B cell (primary cell): ENCODE measurements at regions not wholly inside any gene's neighbourhood (a gene's known extent, or its start where the extent isn't known, plus 50 kb on each side); places are given as distances from the start of the nearest gene placed in this dataset.

Source experiments
- ATAC-seq: fragments of 200-7000 bp; cut with Tn5 transposase; one replicate; pipeline ENCODE4 v1.10.0; 2021; ENCODE audit warnings: low read depth, mild to moderate bottlenecking, moderate number of reproducible peaks, moderate library complexity
- CTCF ChIA-PET: fragments of 350-600 bp; sonication (Branson Sonifier 250); formaldehyde crosslinking; loops from one replicate; lab custom pipeline; 2021; ENCODE audit warnings: antibody characterized with exemption, inconsistent platforms; lab: Charles Lee
- POLR2A ChIA-PET: fragments of 350-600 bp; sonication (Branson Sonifier 250); formaldehyde crosslinking; loops from one replicate; lab custom pipeline; 2021; ENCODE audit warnings: antibody characterized with exemption; lab: Charles Lee
- DNase-seq: peaks from one replicate; pipeline ENCODE4 v3.0.0; 2013
- H2AFZ ChIP-seq: 2 replicates; pipeline ENCODE4 v1.6.1; 2012; ENCODE audit warnings: mild to moderate bottlenecking, low read depth, low read length; ENCODE audit not compliant: insufficient read depth, poor library complexity, severe bottlenecking
- H3K27ac ChIP-seq, 2 donors: 1 replicate in 1 of 2; 2 replicates in 1 of 2; pipeline ENCODE4 v1.5.1; 2012 to 2013; ENCODE audit warnings: low read length in 2 of 2, mild to moderate bottlenecking in 2 of 2, moderate library complexity in 1 of 2
- H3K27me3 ChIP-seq, 4 experiments: fragments of 200-600 bp in 1 of 4; sonication (generic) in 1 of 4; replicated peaks in 1 of 4; 1 replicate in 2 of 4; 2 replicates in 2 of 4; pipeline versions ENCODE4 v1.6.1 to v1.7.0; 2013 to 2016; ENCODE audit warnings: low read length in 3 of 4, mild to moderate bottlenecking in 2 of 4, mixed read lengths in 1 of 4, moderate library complexity in 1 of 4; ENCODE audit not compliant: insufficient read depth in 4 of 4, control insufficient read depth in 3 of 4; ENCODE audit errors: control extremely low read depth in 1 of 4
- H3K36me3 ChIP-seq, 2 experiments: replicated peaks in 1 of 2; 1 replicate in 1 of 2; 2 replicates in 1 of 2; pipeline versions ENCODE4 v1.6.1 to v1.7.1; 2013; ENCODE audit warnings: low read length in 1 of 2; ENCODE audit not compliant: insufficient read depth in 2 of 2, control insufficient read depth in 1 of 2; ENCODE audit errors: control extremely low read depth in 1 of 2, extremely low read depth in 1 of 2
- H3K4me1 ChIP-seq, 2 donors: fragments of 200-600 bp in 1 of 2; sonication (generic) in 1 of 2; 1 replicate in 1 of 2; 2 replicates in 1 of 2; pipeline versions ENCODE4 v1.5.1 to v1.6.1; 2013 to 2017; ENCODE audit warnings: low read length in 2 of 2; ENCODE audit not compliant: control insufficient read depth in 2 of 2, insufficient read depth in 2 of 2
- H3K4me2 ChIP-seq: replicated peaks from 2 replicates; pipeline ENCODE3; 2012; ENCODE audit warnings: mild to moderate bottlenecking, low read depth, low read length; ENCODE audit not compliant: poor library complexity, severe bottlenecking
- H3K4me3 ChIP-seq, 5 experiments: fragments of 200-600 bp in 1 of 5; sonication (generic) in 1 of 5; 1 replicate in 3 of 5; 2 replicates in 2 of 5; pipeline versions ENCODE4 v1.5.1 to v1.7.0; 2011 to 2016; ENCODE audit warnings: low read length in 4 of 5, mild to moderate bottlenecking in 4 of 5, low read depth in 2 of 5, control low read depth in 1 of 5, moderate library complexity in 1 of 5; ENCODE audit not compliant: insufficient read depth in 1 of 5; ENCODE audit errors: control extremely low read depth in 1 of 5, extremely low read depth in 1 of 5
- H3K79me2 ChIP-seq: fragments of 200-600 bp; sonication (generic); one replicate; pipeline ENCODE4 v1.6.0; 2016; ENCODE audit warnings: low read length; ENCODE audit not compliant: control insufficient read depth, insufficient read depth
- H3K9ac ChIP-seq: fragments of 200-600 bp; sonication (generic); 2 replicates; pipeline ENCODE4 v1.6.1; 2017; ENCODE audit warnings: mild to moderate bottlenecking, low read length, moderate library complexity
- H3K9me3 ChIP-seq, 3 donors: one replicate each; pipeline versions ENCODE4 v1.6.1 to v1.7.1; 2013; ENCODE audit warnings: low read length in 2 of 3; ENCODE audit not compliant: control insufficient read depth in 2 of 3, insufficient read depth in 1 of 3; ENCODE audit errors: control extremely low read depth in 1 of 3
- H4K20me1 ChIP-seq: 2 replicates; pipeline ENCODE4 v1.6.0; 2012; ENCODE audit warnings: mild to moderate bottlenecking, low read length; ENCODE audit not compliant: insufficient read depth, control insufficient read depth, poor library complexity, severe bottlenecking
- H3K27ac Mint-ChIP-seq: one replicate; pipeline ENCODE4 v1.8.0; 2021; ENCODE audit warnings: mixed read lengths
- H3K27me3 Mint-ChIP-seq: one replicate; pipeline ENCODE4 v1.8.0; 2021; ENCODE audit warnings: mixed read lengths
- H3K4me1 Mint-ChIP-seq: one replicate; pipeline ENCODE4 v1.8.0; 2021; ENCODE audit warnings: mixed read lengths
- H3K4me3 Mint-ChIP-seq: one replicate; pipeline ENCODE4 v1.8.0; 2021; ENCODE audit warnings: mixed read lengths
- H3K9me3 Mint-ChIP-seq: one replicate; pipeline ENCODE4 v1.8.0; 2022; ENCODE audit warnings: mixed read lengths; ENCODE audit not compliant: insufficient read depth
- CTCF ChIP-seq: fragments of 200-600 bp; IDR thresholded peaks from one replicate; pipeline ENCODE4 v1.8.0; 2022; ENCODE audit warnings: antibody characterized with exemption, mild to moderate bottlenecking
- EZH2 ChIP-seq: IDR thresholded peaks from 2 replicates; pipeline ENCODE4 v1.6.1; 2012; ENCODE audit warnings: borderline replicate concordance, low read depth, mild to moderate bottlenecking, moderate library complexity, low read length; ENCODE audit not compliant: insufficient read depth, poor library complexity, severe bottlenecking
- WGBS: methylation state at CpG from one replicate; pipeline ENCODE4 v1.1.5; 2013; ENCODE audit warnings: missing lambda C conversion rate; ENCODE audit not compliant: insufficient coverage; 5-methylcytosine and 5-hydroxymethylcytosine counted together
- intact Hi-C: fragments of 100-400 bp; cut with micrococcal nuclease; formaldehyde crosslinking; loops from one replicate; pipeline ENCODE4 v1.10.0; 2022

GRCh38 chr12:34373926-34374325 lies 351.6 kb downstream of the ALG10 start:
- no peak overlapping the region for H3K4me2 ChIP-seq
- H3K27ac ChIP-seq, result no peak overlapping the region
- H3K4me1 ChIP-seq, result no peaks in the 10 kb centered on the region
- ChIA-PET POLR2A (no interaction called here), CTCF (no interaction called here)
- H3K27me3 ChIP-seq, result no peaks in the 10 kb centered on the region
- 80% methylated on average over 20 of the region's 25 CpGs for WGBS
- no peaks in the 10 kb centered on the region for H3K79me2 ChIP-seq
- Mint-ChIP-seq H3K4me1 (no peaks in the 10 kb centered on the region), H3K4me3 (no peak overlapping the region), H3K27me3 (no peaks in the 10 kb centered on the region), H3K27ac (no peak overlapping the region), H3K9me3 (peaks cover 2% of the 10 kb centered on the region)
- H2AFZ ChIP-seq, result no peak overlapping the region
- H3K9ac ChIP-seq, result no peak overlapping the region
- peaks cover 0 to 99% (median 5%) of the 10 kb centered on the region in 3 donors for H3K9me3 ChIP-seq
- no peaks in the 10 kb centered on the region for H3K36me3 ChIP-seq
- H4K20me1 ChIP-seq, result no peaks in the 10 kb centered on the region
- no peak for TF ChIP-seq CTCF
- TF ChIP-seq EZH2, result no peak
- H3K4me3 ChIP-seq, result no peak overlapping the region
- intact Hi-C loops, result no loop called here
- DNase-seq (no peak), ATAC-seq (no peak)

GRCh38 chr12:34376133-34376799 lies 354.0 kb downstream of the ALG10 start:
- H2AFZ ChIP-seq, result no peak overlapping the region
- H3K4me2 ChIP-seq, result no peak overlapping the region
- CTCF ChIA-PET, result no interaction called here

More at GRCh38 chr12:34376133-34376799, 354.0 kb downstream of the ALG10 start:
- ATAC-seq, result no peak
- Mint-ChIP-seq H3K4me3 (no peak overlapping the region), H3K4me1 (no peaks in the 10 kb centered on the region), H3K9me3 (peaks cover 4% of the 10 kb centered on the region), H3K27me3 (no peaks in the 10 kb centered on the region), H3K27ac (no peak overlapping the region)
- Histone ChIP-seq H3K9me3 (peaks cover 0 to 99% (median 0%) of the 10 kb centered on the region in 3 donors), H3K79me2 (no peaks in the 10 kb centered on the region), H3K4me3 (no peak overlapping the region), H3K27me3 (no peaks in the 10 kb centered on the region), H3K36me3 (no peaks in the 10 kb centered on the region), H3K4me1 (no peaks in the 10 kb centered on the region), H3K9ac (no peak overlapping the region), H4K20me1 (no peaks in the 10 kb centered on the region), H3K27ac (no peak overlapping the region)
- WGBS, result 78% methylated on average over 28 of the region's 28 CpGs
- no peak for DNase-seq
- intact Hi-C loops, result no loop called here
- TF ChIP-seq CTCF, result no peak
- TF ChIP-seq EZH2, result no peak
- POLR2A ChIA-PET, result no interaction called here
